Fibroblast of skin of right biceps (primary cell): ENCODE measurements at regions not wholly inside any gene's neighbourhood (a gene's known extent, or its start where the extent isn't known, plus 50 kb on each side); places are given as distances from the start of the nearest gene placed in this dataset.
"Not testable (repeated sequence)": the region's sequence is repeated elsewhere in the genome, so short reads cannot be mapped to it uniquely, and the experiment has no call there.

ENCODE experiments used
- DNase-seq: peaks from one replicate; pipeline ENCODE4 v3.0.0-alpha.2; 2013

DNA sequence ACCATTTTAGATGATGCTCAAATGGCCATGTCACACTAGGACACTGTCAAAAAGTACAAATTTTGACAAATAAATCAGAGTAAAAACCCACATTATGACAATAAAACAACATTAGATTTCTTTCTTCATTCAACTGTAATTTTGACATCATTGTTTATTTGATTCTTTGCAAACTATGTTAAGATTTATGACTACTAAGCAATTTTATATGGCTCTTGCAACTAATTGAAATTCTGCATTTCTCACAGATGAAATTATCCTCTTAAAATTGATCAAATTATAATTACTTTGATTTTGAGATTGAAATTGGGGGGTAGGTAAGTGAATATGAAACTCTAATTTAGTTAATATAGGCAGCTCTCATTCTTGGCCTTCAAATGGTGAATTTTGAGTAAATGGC lies 59.8 kb downstream of the ATOH1 start:
- no peak for DNase-seq

DNA sequence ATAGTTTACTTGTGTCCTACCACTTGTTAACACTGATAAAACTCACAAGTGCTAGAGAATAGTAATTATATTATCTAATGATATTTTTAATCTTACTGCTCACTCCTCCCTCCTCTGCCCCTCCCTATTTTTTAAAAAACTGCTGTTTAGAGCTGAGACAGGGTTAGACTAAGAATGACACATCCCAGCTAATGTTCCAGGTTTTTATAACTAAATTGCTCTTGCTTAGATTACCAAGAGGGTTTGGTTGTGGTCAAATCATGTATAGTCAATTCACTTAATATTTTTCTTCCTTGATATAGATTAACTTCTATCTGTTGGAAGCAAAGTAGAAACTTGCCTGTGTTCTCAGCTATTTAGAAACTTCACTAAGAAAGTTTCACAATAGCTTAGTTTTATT lies 60.2 kb downstream of the ATOH1 start:
- DNase-seq = no peak

DNA sequence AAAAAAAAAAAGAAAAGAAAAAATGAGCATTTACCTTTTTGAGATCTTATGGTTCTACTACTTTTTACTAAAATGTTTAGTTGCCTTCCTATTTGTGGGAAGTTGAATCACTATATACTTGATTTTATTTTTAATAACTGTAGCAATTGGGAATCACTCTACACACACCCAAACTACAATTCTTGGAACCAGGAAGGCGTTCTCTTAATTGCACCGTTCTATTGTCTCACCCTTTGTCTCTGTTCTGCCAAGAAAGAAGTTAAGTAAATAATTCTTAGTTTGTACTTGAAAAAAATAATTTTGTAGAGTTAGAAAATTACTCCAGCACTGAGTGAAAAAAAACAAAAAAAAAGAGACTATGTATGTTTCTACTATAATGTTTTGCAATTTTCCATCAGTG lies 62.7 kb downstream of the ATOH1 start:
- no peak for DNase-seq

GRCh38 chr4:93894995-93895394 lies 66.4 kb downstream of the ATOH1 start:
- DNase-seq = no peak

GRCh38 chr4:93896516-93896915 lies 68.0 kb downstream of the ATOH1 start:
- no peak for DNase-seq

- DNase-seq = no peak
These were observed 69.0 kb downstream of the ATOH1 start for GRCh38 chr4:93897559-93897958.

- no peak for DNase-seq
These were observed 80.2 kb downstream of the ATOH1 start for GRCh38 chr4:93908778-93909177.

DNA sequence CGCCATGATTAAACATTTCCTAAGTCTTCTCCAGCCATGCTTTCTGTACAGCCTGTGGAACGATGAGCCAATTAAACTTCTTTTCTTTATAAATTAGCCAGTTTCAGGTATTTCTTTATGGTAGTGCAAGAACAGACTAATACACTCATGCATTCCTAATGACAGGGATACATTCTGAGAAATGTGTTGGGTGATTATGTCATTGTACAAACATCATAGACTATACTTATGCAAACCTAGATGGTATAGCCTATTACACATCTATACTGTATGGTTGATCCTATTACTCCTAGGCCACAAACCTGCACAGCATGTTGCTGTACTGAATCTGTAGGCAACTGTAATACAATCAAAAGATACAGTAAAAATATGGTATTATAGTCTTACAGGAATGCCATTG lies 83.1 kb downstream of the ATOH1 start:
- DNase-seq = no peak

DNA sequence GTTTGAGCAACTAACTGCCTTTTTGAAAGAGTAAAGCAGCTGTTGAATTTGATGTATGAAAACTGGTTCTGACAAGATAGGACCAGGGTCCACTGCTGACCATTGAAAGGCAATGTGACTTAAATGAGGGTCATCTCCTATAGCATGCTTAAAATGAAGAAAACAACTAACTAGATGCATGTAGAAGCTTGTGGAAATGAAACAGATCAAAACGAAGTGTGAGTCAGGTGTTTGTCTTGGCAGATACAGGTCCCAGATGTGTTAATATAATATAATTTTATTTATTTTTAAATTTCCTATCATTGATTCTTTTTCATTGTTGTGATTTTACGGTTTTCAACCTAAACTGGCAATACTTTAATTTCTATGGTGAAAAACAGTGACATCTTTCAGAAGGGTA lies 83.6 kb downstream of the ATOH1 start:
- no peak for DNase-seq

GRCh38 chr4:93918856-93919255 lies 90.3 kb downstream of the ATOH1 start:
- no peak for DNase-seq

DNA sequence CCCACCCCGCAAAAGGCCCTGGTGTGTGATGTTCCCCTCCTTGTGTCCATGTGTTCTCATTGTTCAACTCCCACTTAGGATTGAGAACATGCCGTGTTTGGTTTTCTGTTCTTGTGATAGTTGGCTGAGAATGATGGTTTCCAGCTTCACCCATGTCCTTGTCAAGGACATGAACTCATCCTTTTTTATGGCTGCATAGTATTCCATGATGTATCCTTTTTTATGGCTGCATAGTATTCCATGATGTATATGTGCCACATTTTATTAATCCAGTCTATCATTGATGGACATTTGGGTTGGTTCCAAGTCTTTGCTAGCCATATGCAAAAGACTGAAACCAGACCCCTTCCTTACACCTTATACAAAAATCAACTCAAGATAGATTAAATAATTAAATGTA lies 95.0 kb downstream of the ATOH1 start:
- not testable (repeated sequence) for DNase-seq

DNA sequence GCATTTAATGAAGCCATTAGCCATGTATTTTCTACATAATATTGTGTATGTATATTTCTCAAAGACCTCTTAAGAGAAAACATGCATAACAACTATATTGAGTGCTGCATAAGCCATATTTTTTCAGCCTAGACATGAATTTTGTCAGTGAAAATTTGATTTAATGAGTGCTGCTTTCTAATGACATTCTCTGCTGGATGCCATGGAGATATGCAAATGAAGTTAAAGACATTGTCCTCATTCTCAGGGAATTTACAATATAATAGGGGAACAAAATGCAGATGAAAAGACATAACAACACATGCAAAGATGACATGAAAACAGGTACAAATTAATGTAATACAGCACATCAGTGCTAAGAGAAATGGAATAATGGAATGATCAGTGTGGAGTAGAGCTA lies 118.7 kb downstream of the ATOH1 start:
- DNase-seq = no peak

- DNase-seq = not testable (repeated sequence)
These were observed 121.7 kb downstream of the ATOH1 start for GRCh38 chr4:93950239-93950638.

DNA sequence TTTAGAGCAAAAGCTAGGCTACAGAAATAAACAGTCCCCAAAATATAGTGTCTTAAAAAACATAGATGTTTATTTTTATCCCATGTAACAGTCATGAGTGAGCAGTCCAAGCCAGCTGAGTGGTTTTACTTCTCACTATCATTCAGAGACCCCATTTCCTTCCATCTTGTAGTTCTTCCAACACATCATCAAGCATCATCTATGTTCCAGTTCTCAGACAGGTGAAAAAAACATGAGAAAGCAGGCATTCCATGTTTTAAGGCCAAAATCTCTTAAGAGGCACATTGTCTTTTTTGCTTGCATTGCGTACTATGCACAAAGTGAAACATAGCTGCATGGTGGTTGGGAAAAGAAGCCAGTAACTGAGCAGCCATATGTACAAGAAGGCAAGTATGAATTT lies 128.6 kb downstream of the ATOH1 start:
- no peak for DNase-seq

DNA sequence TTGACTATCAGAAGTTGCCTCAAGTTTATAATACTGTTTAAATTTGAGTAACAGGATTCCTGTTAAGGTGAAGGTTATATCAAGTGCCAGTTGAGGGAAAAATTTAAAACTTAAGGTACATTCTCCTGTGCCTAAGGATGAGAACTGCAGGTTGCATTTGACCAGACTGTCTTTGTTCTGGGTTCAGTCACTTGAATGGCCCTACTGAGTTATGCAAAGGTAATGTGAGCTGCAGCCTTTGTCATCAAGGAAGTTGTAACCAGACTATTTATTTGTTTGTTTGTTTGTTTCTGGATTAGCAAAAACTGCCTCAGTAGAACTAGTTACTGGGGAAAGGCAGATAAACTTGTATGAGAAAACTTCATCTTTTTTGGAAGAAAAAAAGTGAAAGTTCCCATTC lies 131.9 kb downstream of the ATOH1 start:
- no peak for DNase-seq

DNA sequence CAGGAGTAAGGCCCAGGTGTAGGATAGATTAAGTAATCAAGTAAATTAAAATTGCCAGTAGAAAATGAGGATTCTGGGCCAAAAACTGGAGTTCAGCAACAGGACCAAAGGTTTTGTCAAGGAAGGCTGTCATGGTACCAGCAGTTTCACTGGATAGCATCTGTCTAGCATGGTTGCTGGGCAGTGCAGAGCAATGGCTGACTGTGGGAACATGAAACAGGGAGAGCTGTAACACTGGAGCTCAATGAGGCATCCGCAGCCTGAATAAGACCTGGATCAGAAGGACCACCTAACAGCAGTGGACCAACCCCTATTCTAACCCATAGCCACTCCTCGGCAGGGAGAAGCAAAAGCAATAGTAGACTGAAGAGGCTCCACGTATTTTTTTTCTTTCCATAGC lies 132.4 kb downstream of the ATOH1 start:
- DNase-seq = no peak

DNA sequence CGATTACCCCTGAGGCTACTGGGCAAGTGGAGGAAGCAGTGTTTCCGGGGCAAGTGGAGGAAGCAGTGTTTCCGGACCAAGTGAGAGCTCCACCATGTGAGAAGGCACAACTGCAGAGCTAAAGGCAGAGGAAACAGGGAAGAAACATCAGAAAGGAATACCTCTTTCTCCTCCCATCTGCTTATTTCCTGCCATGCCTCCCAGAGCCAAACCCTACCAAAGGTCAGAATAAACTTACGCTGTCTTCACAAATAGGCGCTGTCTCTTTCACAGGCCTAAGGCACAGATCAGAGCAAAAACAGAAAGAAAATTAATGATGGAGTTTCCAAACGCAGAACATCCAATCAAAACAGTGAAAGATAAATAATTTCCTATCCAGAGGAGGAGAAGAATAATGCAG lies 153.0 kb downstream of the ATOH1 start:
- no peak for DNase-seq

GRCh38 chr4:93982255-93982654 lies 153.7 kb downstream of the ATOH1 start:
- no peak for DNase-seq

DNA sequence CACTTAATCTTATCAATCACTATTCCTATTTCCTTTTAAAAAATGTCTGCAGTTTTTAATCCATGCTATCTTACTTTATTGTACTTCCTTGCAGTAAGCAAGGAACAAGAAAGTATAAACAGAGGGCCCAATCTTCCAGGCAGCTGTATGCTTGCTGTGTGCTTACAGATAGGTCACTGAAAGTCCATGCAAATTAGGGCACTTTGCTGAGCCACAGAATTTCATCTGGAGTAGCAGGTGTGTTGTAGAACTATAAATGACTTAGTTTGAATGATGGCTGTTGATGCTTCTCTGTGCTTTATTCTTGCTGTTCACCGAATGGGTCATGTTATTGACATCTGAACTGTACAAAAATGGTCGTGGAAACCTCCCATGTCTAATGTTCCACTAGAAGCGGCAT lies 154.6 kb downstream of the ATOH1 start:
- DNase-seq = no peak

DNA sequence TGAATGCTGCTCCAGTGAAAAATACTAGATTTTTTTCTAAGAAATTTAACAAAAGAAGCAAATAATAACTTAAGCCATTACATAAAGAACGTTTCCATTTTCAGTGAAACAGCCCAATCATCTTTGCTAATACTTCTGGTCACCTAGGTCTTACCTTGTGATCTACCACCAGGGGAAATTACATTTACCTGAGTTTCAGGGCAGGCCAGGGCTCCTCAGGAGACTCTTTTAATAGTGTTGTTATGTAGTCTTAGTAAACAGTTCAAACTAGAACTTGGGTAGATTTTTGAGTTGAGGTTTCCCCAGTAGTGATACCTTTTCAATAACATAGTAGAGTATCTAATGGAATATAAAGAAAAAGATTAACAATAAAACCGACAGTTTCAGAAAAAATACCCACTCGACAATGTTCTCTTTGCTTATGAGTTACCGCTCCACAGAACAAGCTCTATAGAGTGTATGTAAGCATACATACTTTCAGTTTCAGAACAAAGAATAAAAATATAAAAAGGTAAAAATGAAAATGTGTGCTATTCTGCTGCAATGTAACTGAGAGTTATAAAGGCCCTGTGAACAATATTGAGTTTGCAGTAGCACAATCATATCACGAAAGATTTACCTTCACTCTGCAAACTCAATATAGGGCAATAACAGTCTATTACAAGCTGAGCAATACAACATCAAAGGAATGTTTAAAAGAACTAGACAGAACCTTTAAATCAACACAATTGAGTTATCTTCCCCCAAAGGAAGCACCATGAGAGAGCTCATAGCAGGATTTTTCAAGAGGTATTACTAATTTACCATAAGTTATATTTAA lies 165.8 kb downstream of the ATOH1 start:
- DNase-seq = no peak

- no peak for DNase-seq
These were observed 168.3 kb downstream of the ATOH1 start for GRCh38 chr4:93996895-93997294.

- no peak for DNase-seq
These were observed 172.0 kb downstream of the ATOH1 start for GRCh38 chr4:94000559-94000958.

DNA sequence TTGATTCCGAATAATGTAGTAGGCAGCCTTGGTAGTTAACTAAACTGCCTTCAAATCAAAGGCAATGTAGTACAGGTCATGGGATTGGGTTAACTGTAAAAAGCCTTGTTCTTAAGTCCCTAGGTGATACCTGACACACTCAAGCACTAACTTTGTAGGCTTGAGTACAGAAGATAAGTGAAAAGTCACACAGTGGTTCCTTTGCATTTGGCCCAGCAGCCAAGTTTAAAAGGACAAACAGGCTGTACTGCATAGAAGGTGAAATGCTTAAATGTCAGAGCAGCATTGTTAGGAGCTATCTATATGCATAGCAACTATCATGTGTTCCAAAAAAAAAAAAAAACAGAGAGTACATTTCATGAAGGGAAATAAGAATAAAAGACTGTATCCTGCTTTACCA lies 178.4 kb downstream of the ATOH1 start:
- no peak for DNase-seq

DNA sequence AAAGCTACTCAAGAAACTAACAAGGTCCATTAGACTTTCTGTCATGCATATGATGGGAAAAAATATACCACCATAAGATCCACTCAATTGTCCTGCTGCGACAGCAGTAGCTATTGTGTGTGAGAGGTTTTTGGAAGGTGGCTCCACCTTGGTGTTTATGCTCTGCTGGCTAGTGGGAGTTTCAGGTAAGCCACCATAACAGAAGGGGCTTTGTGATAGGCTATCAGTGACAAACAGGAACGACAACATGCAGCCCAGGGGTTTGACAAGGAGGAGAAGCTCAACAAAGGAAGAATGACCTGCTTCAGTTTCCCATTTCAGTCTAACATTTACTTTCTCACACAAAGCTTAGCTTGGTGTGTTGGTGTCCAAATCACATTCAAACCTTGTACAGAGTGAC lies 182.6 kb downstream of the ATOH1 start:
- DNase-seq = no peak

GRCh38 chr4:94014484-94015136 lies 186.1 kb downstream of the ATOH1 start:
- no peak for DNase-seq
